ENCODE measurements at regions not wholly inside any gene's neighbourhood (a gene's known extent, or its start where the extent isn't known, plus 50 kb on each side); places are given as distances from the start of the nearest gene placed in this dataset.

DNA sequence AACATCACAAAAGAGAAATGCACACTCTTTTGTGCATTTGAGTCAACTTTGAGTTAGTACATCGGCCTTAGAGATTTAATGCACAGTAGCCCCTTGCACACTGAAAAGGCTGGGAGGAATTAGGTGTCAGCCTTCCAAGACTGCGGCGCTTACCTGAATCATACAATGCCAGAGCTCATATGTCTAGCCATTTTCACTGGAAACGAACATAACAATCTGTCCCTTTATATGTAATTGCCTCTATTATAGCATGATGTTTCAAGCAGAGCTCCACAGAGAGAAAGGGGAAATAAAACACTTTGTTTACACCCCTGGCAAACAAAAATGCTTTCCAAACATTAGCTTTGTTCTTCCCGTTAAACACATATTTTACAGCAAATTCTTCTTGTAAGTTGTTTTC lies 315.7 kb upstream of the SLCO3A1 start:
- TF ChIP-seq, protein P1, sequence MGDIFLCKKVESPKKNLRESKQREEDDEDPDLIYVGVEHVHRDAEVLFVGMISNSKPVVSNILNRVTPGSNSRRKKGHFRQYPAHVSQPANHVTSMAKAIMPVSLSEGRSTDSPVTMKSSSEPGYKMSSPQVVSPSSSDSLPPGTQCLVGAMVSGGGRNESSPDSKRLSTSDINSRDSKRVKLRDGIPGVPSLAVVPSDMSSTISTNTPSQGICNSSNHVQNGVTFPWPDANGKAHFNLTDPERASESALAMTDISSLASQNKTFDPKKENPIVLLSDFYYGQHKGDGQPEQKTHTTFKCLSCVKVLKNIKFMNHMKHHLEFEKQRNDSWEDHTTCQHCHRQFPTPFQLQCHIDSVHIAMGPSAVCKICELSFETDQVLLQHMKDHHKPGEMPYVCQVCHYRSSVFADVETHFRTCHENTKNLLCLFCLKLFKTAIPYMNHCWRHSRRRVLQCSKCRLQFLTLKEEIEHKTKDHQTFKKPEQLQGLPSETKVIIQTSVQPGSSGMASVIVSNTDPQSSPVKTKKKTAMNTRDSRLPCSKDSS (IDR thresholded peaks at IDR 0.05; ENCODE audit: low read depth, partially characterized antibody) = no peak
- TF ChIP-seq, protein P2, sequence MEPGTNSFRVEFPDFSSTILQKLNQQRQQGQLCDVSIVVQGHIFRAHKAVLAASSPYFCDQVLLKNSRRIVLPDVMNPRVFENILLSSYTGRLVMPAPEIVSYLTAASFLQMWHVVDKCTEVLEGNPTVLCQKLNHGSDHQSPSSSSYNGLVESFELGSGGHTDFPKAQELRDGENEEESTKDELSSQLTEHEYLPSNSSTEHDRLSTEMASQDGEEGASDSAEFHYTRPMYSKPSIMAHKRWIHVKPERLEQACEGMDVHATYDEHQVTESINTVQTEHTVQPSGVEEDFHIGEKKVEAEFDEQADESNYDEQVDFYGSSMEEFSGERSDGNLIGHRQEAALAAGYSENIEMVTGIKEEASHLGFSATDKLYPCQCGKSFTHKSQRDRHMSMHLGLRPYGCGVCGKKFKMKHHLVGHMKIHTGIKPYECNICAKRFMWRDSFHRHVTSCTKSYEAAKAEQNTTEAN (CRISPR knock-in tag; IDR thresholded peaks at IDR 0.05) = no peak
- TF ChIP-seq ZNF133 (CRISPR knock-in tag; IDR thresholded peaks at IDR 0.05) (no peak), ETV1 (tag; conservative IDR thresholded peaks at IDR 0.05; ENCODE audit: low read depth) (no peak), JUNB (CRISPR knock-in tag; conservative IDR thresholded peaks at IDR 0.05) (no peak), NCOA6 (IDR thresholded peaks at IDR 0.05) (no peak), TOE1 (IDR thresholded peaks at IDR 0.05; ENCODE audit: borderline replicate concordance) (no peak), TOE1 (CRISPR knock-in tag; IDR thresholded peaks at IDR 0.05; ENCODE audit: borderline replicate concordance, low read depth) (no peak), POLR2AphosphoS5 (IDR thresholded peaks at IDR 0.05; ENCODE audit: control insufficient read depth, insufficient read depth, low read depth, low read length) (no peak), SMC3 (conservative IDR thresholded peaks at IDR 0.05; ENCODE audit: insufficient read depth, low read depth, low read length) (no peak), HNRNPH1 (optimal IDR thresholded peaks at IDR 0.05; ENCODE audit: low read depth, low read length) (no peak), MXI1 (IDR thresholded peaks at IDR 0.05; ENCODE audit: low read depth, low read length) (no peak), MYBL2 (IDR thresholded peaks at IDR 0.05; ENCODE audit: low read depth) (no peak), MYBL2 (CRISPR knock-in tag; IDR thresholded peaks at IDR 0.05; ENCODE audit: borderline replicate concordance) (no peak)
- TF ChIP-seq, protein P3, sequence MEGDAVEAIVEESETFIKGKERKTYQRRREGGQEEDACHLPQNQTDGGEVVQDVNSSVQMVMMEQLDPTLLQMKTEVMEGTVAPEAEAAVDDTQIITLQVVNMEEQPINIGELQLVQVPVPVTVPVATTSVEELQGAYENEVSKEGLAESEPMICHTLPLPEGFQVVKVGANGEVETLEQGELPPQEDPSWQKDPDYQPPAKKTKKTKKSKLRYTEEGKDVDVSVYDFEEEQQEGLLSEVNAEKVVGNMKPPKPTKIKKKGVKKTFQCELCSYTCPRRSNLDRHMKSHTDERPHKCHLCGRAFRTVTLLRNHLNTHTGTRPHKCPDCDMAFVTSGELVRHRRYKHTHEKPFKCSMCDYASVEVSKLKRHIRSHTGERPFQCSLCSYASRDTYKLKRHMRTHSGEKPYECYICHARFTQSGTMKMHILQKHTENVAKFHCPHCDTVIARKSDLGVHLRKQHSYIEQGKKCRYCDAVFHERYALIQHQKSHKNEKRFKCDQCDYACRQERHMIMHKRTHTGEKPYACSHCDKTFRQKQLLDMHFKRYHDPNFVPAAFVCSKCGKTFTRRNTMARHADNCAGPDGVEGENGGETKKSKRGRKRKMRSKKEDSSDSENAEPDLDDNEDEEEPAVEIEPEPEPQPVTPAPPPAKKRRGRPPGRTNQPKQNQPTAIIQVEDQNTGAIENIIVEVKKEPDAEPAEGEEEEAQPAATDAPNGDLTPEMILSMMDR (IDR thresholded peaks at IDR 0.05 in 2 of 3, conservative IDR thresholded peaks at IDR 0.05 in 1 of 3; ENCODE audit: insufficient read depth in 2 of 3, low read depth in 1 of 3, low read length in 3 of 3) = no peak
